ENCODE measurements at regions not wholly inside any gene's neighbourhood (a gene's known extent, or its start where the extent isn't known, plus 50 kb on each side); places are given as distances from the start of the nearest gene placed in this dataset.

DNA sequence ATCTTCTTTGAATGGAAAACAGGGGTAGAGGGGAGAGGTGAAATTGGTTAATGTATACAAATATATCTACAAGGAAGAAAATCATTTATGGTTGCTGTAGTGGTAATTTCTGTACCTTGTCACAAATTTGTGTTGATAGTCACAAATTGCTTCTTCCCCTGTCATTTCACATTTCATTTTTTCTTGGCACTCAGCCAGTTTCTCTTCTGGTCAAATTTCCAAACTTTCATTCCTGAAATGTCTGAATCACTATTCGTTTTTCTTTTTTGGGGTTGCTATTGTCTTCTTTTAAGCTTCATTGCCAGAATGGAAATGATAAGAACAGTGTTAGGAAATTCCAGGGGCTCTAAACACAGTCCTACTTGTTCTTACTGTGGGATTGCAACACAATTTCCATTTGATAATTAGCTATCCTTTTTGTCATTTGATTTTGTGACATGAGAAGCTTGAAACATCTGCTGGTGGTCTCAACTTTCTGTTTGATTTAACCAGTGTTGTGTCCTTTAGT is 136.0 kb upstream of the GCFC2 start:
- TF ChIP-seq, protein P1, sequence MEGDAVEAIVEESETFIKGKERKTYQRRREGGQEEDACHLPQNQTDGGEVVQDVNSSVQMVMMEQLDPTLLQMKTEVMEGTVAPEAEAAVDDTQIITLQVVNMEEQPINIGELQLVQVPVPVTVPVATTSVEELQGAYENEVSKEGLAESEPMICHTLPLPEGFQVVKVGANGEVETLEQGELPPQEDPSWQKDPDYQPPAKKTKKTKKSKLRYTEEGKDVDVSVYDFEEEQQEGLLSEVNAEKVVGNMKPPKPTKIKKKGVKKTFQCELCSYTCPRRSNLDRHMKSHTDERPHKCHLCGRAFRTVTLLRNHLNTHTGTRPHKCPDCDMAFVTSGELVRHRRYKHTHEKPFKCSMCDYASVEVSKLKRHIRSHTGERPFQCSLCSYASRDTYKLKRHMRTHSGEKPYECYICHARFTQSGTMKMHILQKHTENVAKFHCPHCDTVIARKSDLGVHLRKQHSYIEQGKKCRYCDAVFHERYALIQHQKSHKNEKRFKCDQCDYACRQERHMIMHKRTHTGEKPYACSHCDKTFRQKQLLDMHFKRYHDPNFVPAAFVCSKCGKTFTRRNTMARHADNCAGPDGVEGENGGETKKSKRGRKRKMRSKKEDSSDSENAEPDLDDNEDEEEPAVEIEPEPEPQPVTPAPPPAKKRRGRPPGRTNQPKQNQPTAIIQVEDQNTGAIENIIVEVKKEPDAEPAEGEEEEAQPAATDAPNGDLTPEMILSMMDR (IDR thresholded peaks at IDR 0.05) = no peak
- TF ChIP-seq, protein P2, sequence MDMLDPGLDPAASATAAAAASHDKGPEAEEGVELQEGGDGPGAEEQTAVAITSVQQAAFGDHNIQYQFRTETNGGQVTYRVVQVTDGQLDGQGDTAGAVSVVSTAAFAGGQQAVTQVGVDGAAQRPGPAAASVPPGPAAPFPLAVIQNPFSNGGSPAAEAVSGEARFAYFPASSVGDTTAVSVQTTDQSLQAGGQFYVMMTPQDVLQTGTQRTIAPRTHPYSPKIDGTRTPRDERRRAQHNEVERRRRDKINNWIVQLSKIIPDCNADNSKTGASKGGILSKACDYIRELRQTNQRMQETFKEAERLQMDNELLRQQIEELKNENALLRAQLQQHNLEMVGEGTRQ (CRISPR knock-in tag; IDR thresholded peaks at IDR 0.05) = no peak
- TF ChIP-seq ZNF219 (CRISPR knock-in tag; IDR thresholded peaks at IDR 0.05; ENCODE audit: borderline replicate concordance) = no peak
- TF ChIP-seq, protein P3, sequence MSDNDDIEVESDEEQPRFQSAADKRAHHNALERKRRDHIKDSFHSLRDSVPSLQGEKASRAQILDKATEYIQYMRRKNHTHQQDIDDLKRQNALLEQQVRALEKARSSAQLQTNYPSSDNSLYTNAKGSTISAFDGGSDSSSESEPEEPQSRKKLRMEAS (CRISPR knock-in tag; IDR thresholded peaks at IDR 0.05) = no peak
